IPS DF 19.7 (cell line): ENCODE measurements at regions not wholly inside any gene's neighbourhood (a gene's known extent, or its start where the extent isn't known, plus 50 kb on each side); places are given as distances from the start of the nearest gene placed in this dataset.
A peak's percentile ranks its signal among the peaks of the same experiment; 100 is the strongest.
"Not testable (repeated sequence)": the region's sequence is repeated elsewhere in the genome, so short reads cannot be mapped to it uniquely, and the experiment has no call there.

ENCODE experiments used
- DNase-seq: peaks from one replicate; pipeline ENCODE4 v3.0.0-alpha.2; 2013; ENCODE audit warnings: low read depth, low spot score

- no peak for DNase-seq
These were observed 309.1 kb upstream of the CYRIA start for GRCh38 chr2:16974688-16975087.

- no peak for DNase-seq
These were observed 308.1 kb upstream of the CYRIA start for GRCh38 chr2:16973586-16974286.

GRCh38 chr2:16972276-16972675, 306.6 kb upstream of the CYRIA start:
- DNase-seq: no peak

- no peak for DNase-seq
These were observed 306.1 kb upstream of the CYRIA start for GRCh38 chr2:16971722-16972234.

GRCh38 chr2:16970948-16971347, 305.3 kb upstream of the CYRIA start:
- not testable (repeated sequence) for DNase-seq

GRCh38 chr2:16962505-16962904, 296.9 kb upstream of the CYRIA start:
- no peak for DNase-seq

GRCh38 chr2:16960579-16960978, 294.9 kb upstream of the CYRIA start:
- no peak for DNase-seq

- DNase-seq: no peak
These were observed 292.6 kb upstream of the CYRIA start for GRCh38 chr2:16958266-16958665.

- no peak for DNase-seq
These were observed 287.2 kb upstream of the CYRIA start for GRCh38 chr2:16952805-16953204.

GRCh38 chr2:16952368-16952767, 286.7 kb upstream of the CYRIA start:
- no peak for DNase-seq

- no peak for DNase-seq
These were observed 284.8 kb upstream of the CYRIA start for GRCh38 chr2:16950436-16950835.

GRCh38 chr2:16948710-16949109, 283.1 kb upstream of the CYRIA start:
- no peak for DNase-seq

GRCh38 chr2:16948053-16948452, 282.4 kb upstream of the CYRIA start:
- DNase-seq: no peak

GRCh38 chr2:16943279-16943958, 277.8 kb upstream of the CYRIA start:
- no peak for DNase-seq

GRCh38 chr2:16940214-16940613, 274.6 kb upstream of the CYRIA start:
- no peak for DNase-seq

- no peak for DNase-seq
These were observed 274.1 kb upstream of the CYRIA start for GRCh38 chr2:16939771-16940170.

GRCh38 chr2:16933355-16933754, 267.7 kb upstream of the CYRIA start:
- DNase-seq: no peak

- no peak for DNase-seq
These were observed 267.2 kb upstream of the CYRIA start for GRCh38 chr2:16932826-16933225.

- no peak for DNase-seq
These were observed 265.8 kb upstream of the CYRIA start for GRCh38 chr2:16931441-16931840.

GRCh38 chr2:16927398-16927797, 261.8 kb upstream of the CYRIA start:
- DNase-seq: no peak

- DNase-seq: no peak
These were observed 259.5 kb upstream of the CYRIA start for GRCh38 chr2:16925145-16925544.

GRCh38 chr2:16915341-16915755, 249.7 kb upstream of the CYRIA start:
- peak; percentile 3 for DNase-seq

- DNase-seq: no peak
These were observed 246.1 kb upstream of the CYRIA start for GRCh38 chr2:16911746-16912145.
